ENCODE measurements at regions not wholly inside any gene's neighbourhood (a gene's known extent, or its start where the extent isn't known, plus 50 kb on each side); places are given as distances from the start of the nearest gene placed in this dataset.

DNA sequence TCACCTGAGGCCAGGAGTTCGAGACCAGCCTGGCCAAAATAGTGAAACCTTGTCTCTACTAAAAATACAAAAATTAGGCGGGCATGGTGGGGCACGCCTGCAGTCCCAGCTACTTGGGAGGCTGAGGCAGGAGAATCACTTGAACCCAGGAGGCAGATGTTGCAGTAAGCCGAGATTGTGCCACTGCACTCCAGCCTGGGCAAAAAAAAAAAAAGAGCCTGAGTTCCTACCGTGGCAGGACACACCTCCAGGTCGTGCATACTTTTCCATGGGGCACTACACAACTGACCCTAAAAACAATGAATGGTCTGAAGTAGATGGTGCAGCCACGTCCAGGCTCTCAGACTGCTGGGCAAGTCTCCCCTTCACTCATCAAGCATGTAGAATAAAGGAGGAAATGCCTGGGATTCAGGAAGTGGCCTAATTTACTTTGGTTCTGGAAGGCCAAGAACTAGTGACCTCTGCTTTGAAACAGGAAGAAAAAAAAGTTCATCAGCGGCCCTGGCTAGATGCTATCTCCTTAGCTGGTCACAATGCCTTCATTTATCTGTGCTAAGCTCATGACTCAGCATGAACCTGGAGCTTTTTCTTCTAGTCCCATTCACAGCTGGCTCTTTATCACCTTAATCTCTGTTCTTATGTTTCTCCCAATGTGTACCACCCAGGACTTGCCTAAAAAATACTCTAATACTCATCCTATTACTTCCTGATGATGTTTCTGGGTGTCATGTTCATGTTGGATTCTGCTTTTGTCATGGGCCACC, 55.8 kb upstream of the OR6J1 start:
- H3K9me3 ChIP-seq (ENCODE audit: low read depth): no peaks in the 10 kb centered on the region
- peak in 1 of 2 donors; percentile 48 for DNase-seq (ENCODE audit: low read depth in 1 of 2, low spot score in 1 of 2)
- H3K27me3 ChIP-seq: peaks cover 11% of the 10 kb centered on the region
- H3K4me3 ChIP-seq: no peak overlapping the region
- H3K27ac ChIP-seq: no peak overlapping the region
- H3K36me3 ChIP-seq: no peaks in the 10 kb centered on the region
- no peaks in the 10 kb centered on the region for H3K4me1 ChIP-seq (ENCODE audit: low read depth)
- TF ChIP-seq, protein P1, sequence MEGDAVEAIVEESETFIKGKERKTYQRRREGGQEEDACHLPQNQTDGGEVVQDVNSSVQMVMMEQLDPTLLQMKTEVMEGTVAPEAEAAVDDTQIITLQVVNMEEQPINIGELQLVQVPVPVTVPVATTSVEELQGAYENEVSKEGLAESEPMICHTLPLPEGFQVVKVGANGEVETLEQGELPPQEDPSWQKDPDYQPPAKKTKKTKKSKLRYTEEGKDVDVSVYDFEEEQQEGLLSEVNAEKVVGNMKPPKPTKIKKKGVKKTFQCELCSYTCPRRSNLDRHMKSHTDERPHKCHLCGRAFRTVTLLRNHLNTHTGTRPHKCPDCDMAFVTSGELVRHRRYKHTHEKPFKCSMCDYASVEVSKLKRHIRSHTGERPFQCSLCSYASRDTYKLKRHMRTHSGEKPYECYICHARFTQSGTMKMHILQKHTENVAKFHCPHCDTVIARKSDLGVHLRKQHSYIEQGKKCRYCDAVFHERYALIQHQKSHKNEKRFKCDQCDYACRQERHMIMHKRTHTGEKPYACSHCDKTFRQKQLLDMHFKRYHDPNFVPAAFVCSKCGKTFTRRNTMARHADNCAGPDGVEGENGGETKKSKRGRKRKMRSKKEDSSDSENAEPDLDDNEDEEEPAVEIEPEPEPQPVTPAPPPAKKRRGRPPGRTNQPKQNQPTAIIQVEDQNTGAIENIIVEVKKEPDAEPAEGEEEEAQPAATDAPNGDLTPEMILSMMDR (IDR thresholded peaks at IDR 0.05; ENCODE audit: low read depth, low read length): no peak

DNA sequence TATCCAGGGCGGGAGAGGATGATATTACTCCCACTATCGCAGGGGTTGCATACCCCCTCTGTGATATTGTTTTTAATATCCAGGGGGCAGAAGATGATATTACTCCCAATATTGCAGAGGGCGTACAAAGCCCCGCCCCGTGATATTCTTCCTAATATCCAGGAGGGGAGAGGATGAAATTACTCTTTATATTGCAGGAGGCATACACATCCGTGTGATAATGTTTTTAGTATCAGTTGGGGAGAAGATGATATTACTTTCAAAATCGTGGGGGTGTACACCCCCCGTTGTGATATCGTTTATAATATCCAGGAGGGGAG, 52.9 kb upstream of the OXA1L start:
- peaks cover 41% of the 10 kb centered on the region for H3K27me3 ChIP-seq
- no peak for DNase-seq (ENCODE audit: low read depth in 1 of 2, low spot score in 1 of 2)
- H3K4me3 ChIP-seq: no peak overlapping the region
- no peak overlapping the region for H3K27ac ChIP-seq
- H3K9me3 ChIP-seq (ENCODE audit: low read depth): no peaks in the 10 kb centered on the region
- TF ChIP-seq, protein P1 (IDR thresholded peaks at IDR 0.05; ENCODE audit: low read depth, low read length): no peak
- no peaks in the 10 kb centered on the region for H3K36me3 ChIP-seq
- H3K4me1 ChIP-seq (ENCODE audit: low read depth): no peaks in the 10 kb centered on the region

DNA sequence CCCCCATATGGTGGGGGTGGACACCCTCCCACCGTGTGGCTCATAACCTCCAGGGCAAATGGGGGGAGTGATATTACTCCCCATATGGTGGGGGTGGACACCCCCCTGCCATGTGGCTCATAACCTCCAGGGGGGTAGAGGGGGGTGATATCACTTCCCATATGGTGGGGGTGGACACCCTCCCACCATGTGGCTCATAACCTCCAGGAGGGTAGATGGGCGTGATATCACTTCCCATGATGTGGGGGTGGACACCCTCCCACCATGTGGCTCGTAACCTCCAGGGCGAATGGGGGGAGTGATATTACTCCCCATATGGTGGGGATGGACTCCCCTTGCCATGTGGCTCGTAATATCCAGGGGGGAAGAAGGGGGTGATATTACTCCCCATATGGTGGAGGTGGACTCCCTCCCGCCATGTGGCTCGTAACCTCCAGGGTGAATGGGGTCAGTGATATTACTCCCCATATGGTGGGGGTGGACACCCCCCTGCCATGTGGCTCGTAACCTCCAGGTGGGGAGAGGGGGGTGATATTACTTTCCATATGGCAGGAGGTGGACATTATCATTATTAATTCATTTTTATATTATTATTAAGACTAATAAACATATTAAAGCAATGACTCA, 51.2 kb upstream of the OXA1L start:
- TF ChIP-seq, protein P1 (IDR thresholded peaks at IDR 0.05; ENCODE audit: low read depth, low read length): no peak

DNA sequence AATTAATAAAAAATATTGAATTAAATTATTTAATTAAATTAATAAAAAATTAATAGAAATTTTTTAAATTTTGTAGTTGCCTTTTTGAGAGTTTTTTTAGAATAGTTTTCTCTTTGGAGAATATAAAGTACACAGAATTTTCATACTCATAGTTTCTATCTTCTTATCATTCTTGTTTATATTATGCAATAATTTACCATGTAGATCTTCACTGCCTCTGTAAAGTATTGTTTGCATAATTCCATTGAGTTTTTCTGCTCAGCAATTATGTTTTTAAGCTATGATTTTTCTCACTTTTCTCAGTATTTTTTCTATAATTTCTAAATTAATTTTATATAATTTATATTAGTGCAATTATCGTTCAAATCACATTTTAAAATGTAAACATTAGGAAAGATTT, 50.6 kb upstream of the OXA1L start:
- TF ChIP-seq, protein P1 (IDR thresholded peaks at IDR 0.05; ENCODE audit: low read depth, low read length): no peak
- H3K36me3 ChIP-seq: no peaks in the 10 kb centered on the region
- H3K27ac ChIP-seq: no peak overlapping the region
- no peak for DNase-seq (ENCODE audit: low read depth in 1 of 2, low spot score in 1 of 2)
- H3K27me3 ChIP-seq: peaks cover 21% of the 10 kb centered on the region
- H3K4me1 ChIP-seq (ENCODE audit: low read depth): no peaks in the 10 kb centered on the region
- no peaks in the 10 kb centered on the region for H3K9me3 ChIP-seq (ENCODE audit: low read depth)
- no peak overlapping the region for H3K4me3 ChIP-seq

More for the DNA sequence above, 51.2 kb upstream of the OXA1L start:
- H3K27ac ChIP-seq: no peak overlapping the region
- no peak for DNase-seq (ENCODE audit: low read depth in 1 of 2, low spot score in 1 of 2)
- no peaks in the 10 kb centered on the region for H3K9me3 ChIP-seq (ENCODE audit: low read depth)
- H3K27me3 ChIP-seq: peaks cover 26% of the 10 kb centered on the region
- H3K4me1 ChIP-seq (ENCODE audit: low read depth): no peaks in the 10 kb centered on the region
- no peak overlapping the region for H3K4me3 ChIP-seq
- H3K36me3 ChIP-seq: no peaks in the 10 kb centered on the region

Measured in cardiac muscle cell (in vitro differentiated cells and primary cell).